Hematopoietic multipotent progenitor cell treated with erythropoietin and hydrocortisone succinate and interleukin-3 and kit ligand, for 4 days (in vitro differentiated cells): ENCODE measurements at regions not wholly inside any gene's neighbourhood (a gene's known extent, or its start where the extent isn't known, plus 50 kb on each side); places are given as distances from the start of the nearest gene placed in this dataset.

Source experiments
- DNase-seq: peaks from one replicate; pipeline ENCODE4 v3.0.0-alpha.2; 2015

DNA sequence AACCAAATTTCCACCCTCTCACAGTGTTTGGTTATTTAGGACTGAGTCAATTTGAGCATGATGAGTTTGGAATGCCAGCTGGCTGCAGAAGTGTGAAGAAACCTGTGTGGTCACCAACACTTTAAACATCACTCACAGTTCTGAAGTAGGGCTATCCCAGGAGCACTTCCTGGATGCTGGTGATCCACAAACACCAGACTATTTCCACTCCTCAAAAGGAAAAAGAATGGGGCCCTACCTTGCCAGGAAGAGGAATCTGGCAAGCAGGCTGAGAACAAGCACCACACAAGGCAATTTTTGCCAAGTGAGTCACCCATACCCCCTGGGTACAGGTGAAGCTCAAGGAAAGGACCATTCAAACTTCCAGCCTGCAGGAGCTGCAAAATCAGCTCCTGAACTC is 294.2 kb upstream of the PTGER4 start:
- DNase-seq: no peak

DNA sequence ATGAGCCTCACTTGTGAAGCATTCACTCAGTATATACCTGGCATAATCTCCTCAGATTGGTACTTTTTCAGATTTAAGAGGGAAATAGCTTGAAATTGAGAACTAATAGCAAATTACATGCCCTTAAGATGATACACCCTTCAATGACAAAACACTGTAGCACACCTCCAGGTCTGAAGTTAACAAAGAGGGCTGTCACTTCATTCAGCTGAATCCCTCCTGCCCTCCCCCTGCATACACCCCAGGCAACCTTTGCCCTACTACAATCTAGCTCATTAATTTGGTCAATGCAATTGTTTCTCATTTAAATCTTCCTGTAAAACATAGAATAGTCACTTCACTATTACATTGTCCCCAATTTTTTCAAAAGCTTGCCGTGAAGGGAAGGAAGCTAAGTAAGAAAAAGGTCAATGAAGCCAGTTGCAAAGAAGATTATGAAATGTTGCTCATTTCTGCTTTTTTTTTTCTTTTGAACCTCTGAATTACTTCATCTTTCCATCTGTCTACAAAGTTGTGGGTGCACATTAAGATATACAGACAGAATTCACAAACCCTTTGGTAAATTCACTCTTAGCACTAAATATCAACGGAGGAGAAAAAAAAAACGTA is 294.8 kb upstream of the PTGER4 start:
- peak; percentile 75 for DNase-seq

DNA sequence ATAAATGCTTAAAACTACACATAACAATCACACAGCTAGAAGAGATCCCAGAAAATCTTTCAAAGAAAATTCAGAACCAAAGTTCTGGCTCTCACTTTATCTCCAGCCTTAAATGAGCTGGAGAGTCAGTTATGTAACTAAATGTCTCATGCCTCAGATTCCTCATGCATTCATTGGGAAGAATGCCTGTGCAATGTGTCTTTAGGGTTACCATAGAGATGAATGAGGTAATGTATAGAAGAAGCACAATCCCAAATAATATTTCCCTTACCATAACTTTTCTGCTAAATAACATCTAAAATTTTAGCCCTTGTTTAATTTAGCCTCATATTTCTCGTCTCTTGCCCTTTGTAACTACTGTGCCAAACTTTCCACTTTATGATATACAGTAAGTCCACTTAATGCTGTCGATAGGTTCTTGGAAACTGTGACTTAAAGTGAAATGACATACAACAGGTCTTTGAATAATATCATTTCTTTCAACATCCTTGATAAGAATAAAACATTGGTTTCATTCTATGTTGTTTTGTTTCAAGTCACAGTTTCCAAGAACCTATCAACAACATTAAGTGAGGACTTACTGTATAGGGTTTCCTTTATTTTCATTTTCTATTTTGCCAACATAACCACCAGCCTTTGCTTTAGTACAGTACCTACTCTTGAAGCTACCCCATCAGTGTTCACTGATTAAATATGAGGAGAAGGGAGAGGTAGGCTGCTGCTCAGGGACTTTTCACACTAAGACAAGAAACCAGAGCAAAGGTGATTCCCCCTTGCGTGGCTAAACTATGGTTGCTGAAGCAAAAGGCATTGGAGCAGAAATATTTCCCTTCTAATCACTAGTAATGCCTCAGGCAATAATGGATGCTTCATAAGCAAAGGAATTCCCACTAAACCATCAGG is 295.7 kb upstream of the PTGER4 start:
- no peak for DNase-seq

- DNase-seq: no peak
Observed at GRCh38 chr5:40381676-40382363, 297.9 kb upstream of the PTGER4 start.

GRCh38 chr5:40381016-40381415 is 298.7 kb upstream of the PTGER4 start:
- DNase-seq: no peak

DNA sequence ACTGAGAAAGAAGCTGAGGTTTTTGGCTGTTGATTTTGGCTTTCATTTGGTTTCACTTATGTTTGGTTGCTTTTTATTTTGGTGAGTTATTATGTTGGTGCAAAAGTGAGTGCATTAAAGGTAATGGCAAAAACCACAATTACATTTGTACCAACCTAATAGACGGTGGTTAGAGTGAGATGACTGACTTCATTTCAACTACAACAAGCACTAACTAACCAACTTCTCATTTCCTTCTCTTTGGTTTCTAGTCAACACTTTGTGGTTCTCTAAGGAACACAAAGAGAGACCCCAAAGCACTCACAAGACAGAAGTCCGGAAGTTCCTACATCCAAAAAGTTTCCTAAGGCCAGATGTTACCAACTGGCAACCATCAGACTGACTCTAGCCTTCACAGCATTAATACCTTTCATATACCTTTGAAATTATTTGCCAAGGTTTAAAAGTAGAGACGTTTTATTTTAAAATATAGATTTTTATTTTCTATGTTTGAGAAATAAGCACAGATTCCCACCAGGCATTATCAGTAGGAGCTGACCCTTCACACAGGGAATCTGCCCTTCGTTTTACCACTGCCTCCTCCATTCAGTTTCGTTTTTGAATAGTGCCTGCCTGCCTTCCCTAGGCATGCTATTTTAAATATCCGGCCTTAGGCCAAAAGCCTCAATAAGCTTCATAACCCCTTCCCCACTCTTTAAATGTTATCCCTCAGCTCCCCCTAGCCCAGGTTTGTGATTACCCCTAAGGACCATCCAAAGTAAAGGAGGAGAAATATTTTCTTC is 301.1 kb upstream of the PTGER4 start:
- peak; percentile 71 for DNase-seq

- no peak for DNase-seq
Observed at GRCh38 chr5:40376566-40376965, 303.1 kb upstream of the PTGER4 start.

DNA sequence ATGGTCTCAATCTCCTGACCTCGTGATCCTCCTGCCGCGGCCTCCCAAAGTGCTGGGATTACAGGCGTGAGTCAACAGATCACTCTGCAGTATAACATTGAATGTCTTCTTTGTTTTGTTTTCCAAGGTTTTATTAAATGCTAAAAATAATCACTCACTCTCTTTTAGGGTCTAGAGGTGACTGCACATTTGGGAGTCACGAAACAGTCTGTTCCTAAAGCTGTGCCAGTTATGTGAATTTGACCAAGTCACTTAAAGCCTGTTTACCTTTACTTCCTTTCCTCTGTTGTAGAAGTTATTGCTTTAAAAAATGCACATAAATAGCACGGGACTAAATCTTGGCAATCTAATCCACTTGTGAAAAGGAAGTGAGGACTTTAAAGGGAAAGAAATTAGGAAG is 304.9 kb upstream of the PTGER4 start:
- DNase-seq: no peak

- no peak for DNase-seq
Observed at GRCh38 chr5:40368200-40368599, 311.5 kb upstream of the PTGER4 start.

DNA sequence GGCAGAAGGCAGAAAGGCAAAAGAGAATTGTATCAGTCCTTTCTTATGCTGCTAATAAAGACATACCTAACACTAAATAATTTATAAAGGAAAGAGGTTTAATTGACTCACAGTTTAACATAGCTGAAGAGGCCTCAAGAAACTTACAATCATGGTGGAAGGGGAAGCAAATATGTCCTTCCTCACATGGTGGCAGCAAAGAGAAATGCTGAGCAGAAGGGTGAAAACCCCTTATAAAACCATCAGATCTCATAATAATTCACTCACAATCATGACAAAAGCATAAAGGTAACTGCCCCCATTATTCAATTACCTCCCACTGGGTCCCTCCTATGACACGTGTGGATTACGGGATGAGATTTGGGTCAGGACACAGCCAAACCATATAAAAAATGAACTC is 312.5 kb upstream of the PTGER4 start:
- peak; percentile 42 for DNase-seq

GRCh38 chr5:40365342-40366330 is 314.1 kb upstream of the PTGER4 start:
- DNase-seq: no peak

DNA sequence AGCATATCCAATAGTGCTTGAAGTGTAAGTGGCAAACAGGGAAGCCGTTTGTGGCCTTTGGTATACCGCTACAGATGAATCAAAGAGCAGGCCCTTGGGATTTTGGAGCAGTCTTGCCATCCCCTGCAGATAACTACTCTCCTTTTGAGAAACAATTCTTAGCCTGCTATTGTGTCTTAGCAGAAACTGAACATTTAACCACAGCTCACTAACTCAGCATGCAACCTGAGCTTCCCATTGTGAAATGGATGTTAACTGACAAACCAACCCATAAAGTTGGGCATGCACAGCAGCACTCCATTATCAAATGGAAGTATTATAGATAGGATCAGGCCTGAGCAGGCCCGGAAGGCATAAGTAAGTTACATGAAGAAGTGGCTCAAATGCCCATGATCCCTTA is 315.3 kb upstream of the PTGER4 start:
- DNase-seq: peak; percentile 33

DNA sequence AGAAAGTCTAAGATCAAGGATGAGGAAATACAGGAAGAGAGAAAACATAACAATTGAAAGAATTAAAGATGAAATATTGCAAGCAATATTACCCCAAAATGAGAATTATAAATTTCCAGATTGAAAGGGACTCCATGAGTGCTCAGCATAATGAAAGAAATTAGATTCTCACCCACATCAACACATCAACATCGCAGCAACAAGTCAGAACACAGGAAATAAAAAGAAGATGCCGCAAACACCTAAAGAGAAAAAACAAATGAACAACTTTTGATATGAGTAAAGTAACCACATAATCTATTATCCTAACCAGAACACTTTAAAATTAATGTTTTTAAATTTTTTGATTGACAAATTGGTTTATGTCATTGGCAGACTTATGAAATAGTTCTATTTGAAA is 318.3 kb upstream of the PTGER4 start:
- no peak for DNase-seq

GRCh38 chr5:40360685-40361084 is 319.0 kb upstream of the PTGER4 start:
- DNase-seq: no peak

DNA sequence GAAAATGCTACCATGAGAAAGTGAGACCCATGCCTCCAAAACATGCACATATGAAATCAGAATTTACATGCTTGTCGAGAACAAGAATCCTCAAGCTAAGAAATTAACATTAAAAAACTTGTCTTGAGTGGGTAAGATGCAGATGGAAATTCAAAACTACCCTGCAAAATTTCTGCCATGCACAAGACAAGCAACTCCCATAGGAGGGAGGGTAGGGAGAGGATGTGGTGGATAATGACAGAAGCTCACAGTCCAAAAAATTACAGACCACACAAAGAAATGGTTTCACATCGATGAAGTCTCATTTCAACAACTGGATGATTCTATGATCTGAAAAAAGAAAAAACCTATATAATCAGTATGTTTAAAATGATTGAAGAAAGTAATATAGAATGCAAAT is 319.9 kb upstream of the PTGER4 start:
- no peak for DNase-seq

DNA sequence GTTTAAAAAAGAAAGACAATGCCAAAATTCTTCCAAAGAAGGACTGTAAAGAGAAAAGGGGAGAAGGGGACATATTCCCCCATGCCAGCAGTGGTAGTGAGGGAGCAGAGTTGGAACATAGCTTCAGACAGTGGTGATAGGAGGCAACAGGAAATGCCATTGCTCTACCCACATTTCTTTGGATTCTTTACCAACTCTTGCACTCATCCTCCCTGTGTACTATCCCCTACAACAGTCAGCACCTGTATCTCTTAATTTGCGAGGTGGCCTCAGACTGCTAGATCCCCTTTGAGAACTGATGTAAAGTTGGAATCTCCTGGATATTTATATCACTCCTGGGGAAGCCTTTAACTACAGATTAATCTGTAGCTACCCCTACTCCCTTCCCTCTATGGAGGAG is 320.6 kb upstream of the PTGER4 start:
- no peak for DNase-seq

GRCh38 chr5:40356248-40356647 is 323.5 kb upstream of the PTGER4 start:
- peak; percentile 68 for DNase-seq

DNA sequence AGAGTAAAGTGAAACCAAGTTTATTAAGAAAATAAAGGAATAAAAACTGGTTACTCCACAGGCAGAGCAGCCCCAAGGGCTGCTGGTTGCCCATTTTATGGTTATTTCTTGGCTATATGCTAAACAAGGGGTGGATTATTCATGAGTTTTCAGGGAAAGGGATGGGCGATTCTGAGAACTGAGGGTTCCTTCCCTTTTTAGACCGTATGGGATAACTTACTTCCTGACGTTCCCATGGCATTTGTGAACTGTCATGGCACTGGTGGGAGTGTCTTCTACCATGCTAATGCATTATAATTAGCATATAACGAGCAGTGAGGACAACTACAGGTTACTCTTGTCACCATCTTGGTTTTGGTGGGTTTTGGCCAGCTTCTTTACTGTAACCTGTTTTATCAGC is 323.9 kb upstream of the PTGER4 start:
- no peak for DNase-seq

DNA sequence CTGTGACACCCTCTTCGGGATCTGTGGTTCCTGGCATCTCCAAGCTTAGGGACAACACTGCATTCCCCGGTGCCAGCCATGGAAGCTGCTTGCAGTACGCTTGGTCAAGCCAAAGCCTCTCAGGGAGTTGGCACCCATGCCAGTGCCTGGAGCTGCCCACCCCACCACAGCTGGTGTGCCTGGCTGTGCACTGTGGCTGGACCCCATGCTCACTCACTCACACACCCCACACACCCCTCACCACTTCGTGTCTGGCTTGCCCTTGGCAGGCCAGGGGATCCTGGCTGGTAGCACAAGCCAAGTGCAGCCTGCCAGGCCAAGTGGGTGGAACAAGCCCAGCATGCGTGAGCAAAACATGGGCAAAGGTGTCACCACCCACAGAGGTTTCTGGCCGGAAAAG is 324.5 kb upstream of the PTGER4 start:
- DNase-seq: no peak

GRCh38 chr5:40354171-40354570 is 325.5 kb upstream of the PTGER4 start:
- no peak for DNase-seq

DNA sequence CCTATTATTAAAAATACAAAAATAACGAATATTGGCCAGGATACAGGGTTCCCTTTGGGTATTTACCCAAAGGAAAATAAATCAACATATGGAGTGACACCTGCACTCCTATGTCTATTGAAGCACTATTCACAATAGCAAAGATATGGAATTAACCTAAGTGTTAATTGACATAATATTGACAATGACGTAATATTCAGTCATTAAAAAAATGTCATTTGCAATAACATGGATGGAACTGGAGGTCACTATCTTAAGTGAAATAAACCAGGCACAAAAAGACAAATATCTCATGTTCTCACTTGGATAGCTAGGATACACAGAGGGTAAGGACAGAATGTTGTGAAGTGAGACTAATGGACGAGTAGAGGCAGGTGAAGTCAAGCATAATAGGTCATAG is 326.3 kb upstream of the PTGER4 start:
- DNase-seq: no peak
